Posterior vena cava (tissue), 2 donors: ENCODE measurements at regions not wholly inside any gene's neighbourhood (a gene's known extent, or its start where the extent isn't known, plus 50 kb on each side); places are given as distances from the start of the nearest gene placed in this dataset.
"Not testable (repeated sequence)": the region's sequence is repeated elsewhere in the genome, so short reads cannot be mapped to it uniquely, and the experiment has no call there.

ENCODE experiments used
- DNase-seq: peaks from one replicate; pipeline ENCODE4 v3.0.0-alpha.2; 2020; ENCODE audit warnings: low spot score
- intact Hi-C, 2 donors: fragments of 100-400 bp; cut with DNase I; formaldehyde crosslinking; loops; one replicate each; pipeline versions ENCODE4 v1.14.1 to v1.14.2; 2022 to 2023
- donor health status: DM: yes; HTN: yes; CAD: no.
- donor health status: DM: yes; HTN: yes; CAD: no.

GRCh38 chr2:121157481-121157880 is 127.5 kb downstream of the TFCP2L1 start:
- intact Hi-C loops, DNase-seq: not testable (repeated sequence)

DNA sequence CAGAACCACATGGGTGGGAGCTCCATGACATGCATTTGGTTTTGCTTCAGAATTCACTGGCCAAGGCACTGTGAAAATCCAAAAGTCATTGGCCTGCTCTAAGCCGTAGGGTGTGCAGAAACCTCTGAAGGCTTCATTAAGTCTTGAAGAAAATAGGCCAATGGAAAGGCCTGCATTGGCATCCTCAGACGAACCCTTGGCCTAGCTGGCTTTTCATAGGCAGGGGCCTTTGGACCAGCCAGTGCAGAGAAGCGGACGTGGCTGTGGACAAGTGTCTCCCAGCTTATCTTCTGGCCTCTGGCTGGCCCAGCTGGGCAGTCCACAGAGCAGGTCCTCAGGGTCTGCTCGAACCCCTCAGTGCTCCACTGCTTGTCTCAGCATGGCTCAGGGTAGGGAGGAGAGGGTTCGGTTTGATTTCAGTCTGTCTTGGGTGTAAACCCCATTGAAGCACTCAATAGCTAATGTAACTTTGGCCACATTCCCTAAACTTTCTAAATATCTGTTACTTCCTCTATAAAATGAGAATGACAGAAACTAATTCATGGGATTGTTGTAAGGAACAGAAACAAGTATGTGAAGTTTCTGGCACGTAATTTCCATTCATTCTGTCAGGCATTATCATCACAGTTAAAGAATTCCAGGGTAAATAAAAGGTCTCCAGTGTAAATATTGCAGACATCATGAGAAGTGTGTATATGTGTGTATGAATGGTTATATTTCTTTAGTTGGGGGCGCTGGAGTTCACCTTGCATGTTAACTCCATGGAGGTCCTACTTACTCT is 125.5 kb downstream of the TFCP2L1 start:
- no peak for DNase-seq
- intact Hi-C loops = no loop called here

DNA sequence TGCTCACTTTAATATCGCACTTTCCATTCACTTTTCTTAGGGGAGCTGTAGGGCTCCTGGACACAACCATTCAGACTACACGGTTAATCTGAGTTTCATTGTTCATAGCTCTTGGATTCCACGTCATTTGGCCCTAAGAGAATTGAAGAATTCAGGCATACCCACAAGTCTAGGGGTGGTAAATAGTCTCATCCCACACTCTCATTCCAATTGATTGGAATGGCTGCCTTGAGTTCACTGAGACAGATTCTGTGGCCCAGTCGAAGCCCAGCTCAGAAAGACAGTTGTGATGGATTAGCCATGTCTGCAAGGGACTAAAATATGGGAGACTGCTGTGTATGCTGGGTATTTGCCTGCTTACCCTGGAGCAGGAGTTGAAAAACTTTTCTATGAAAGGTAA is 124.6 kb downstream of the TFCP2L1 start:
- DNase-seq = no peak
- intact Hi-C loops = no loop called here

- intact Hi-C loops = no loop called here
- DNase-seq = no peak
Observed at GRCh38 chr2:121161272-121161671, 123.7 kb downstream of the TFCP2L1 start.

- DNase-seq = no peak
- intact Hi-C loops = no loop called here
Observed at GRCh38 chr2:121162893-121163292, 122.1 kb downstream of the TFCP2L1 start.

GRCh38 chr2:121164042-121164441 is 121.0 kb downstream of the TFCP2L1 start:
- no peak for DNase-seq
- intact Hi-C loops = no loop called here

- intact Hi-C loops = no loop called here
- no peak for DNase-seq
Observed at GRCh38 chr2:121165038-121165542, 119.9 kb downstream of the TFCP2L1 start.
